ENCODE measurements at regions not wholly inside any gene's neighbourhood (a gene's known extent, or its start where the extent isn't known, plus 50 kb on each side); places are given as distances from the start of the nearest gene placed in this dataset.

- TF ChIP-seq EZH2 (IDR thresholded peaks at IDR 0.05; ENCODE audit: borderline replicate concordance, low read depth, low read length, poor library complexity, severe bottlenecking) (no peak), CTCF (conservative IDR thresholded peaks at IDR 0.05; ENCODE audit: low read depth, low read length) (no peak)
Observed at GRCh38 chr16:22668318-22668717, 145.6 kb upstream of the HS3ST2 start.

All from A673 (cell line).